OCI-LY7 (cell line): ENCODE measurements at regions not wholly inside any gene's neighbourhood (a gene's known extent, or its start where the extent isn't known, plus 50 kb on each side); places are given as distances from the start of the nearest gene placed in this dataset.

Experiments
- BruUV-seq: library from RNA; stranded (reverse); fragments of 400-500 nt; replicated peaks from 2 replicates; lab custom pipeline; 2021; lab: Mats Ljungman, UMichigan
- CTCF ChIA-PET: fragments of 300-600 bp; sonication (Branson Sonifier 250); formaldehyde crosslinking; loops from one replicate; lab custom pipeline; 2022; ENCODE audit warnings: antibody characterized with exemption; ENCODE audit not compliant: unreplicated experiment; lab: Charles Lee
- POLR2A ChIA-PET: fragments of 300-600 bp; sonication (Branson Sonifier 250); formaldehyde crosslinking; loops from one replicate; lab custom pipeline; 2022; ENCODE audit warnings: antibody characterized with exemption; lab: Charles Lee
- DNase-seq: peaks from one replicate; pipeline ENCODE4 v3.0.0-alpha.2; 2015; ENCODE audit warnings: low spot score
- H2AFZ ChIP-seq: fragments of 200-600 bp; sonication (generic), shearing (Covaris generic); 2 replicates; pipeline ENCODE4 v1.6.1; 2014; ENCODE audit warnings: mild to moderate bottlenecking, antibody characterized with exemption, low read length, moderate library complexity
- H3K27ac ChIP-seq: fragments of 200-600 bp; sonication (generic); 2 replicates; pipeline ENCODE4 v1.5.1; 2014; ENCODE audit warnings: mixed run types, low read depth, mild to moderate bottlenecking, moderate library complexity, low read length, inconsistent platforms; ENCODE audit not compliant: poor library complexity, severe bottlenecking
- H3K36me3 ChIP-seq: fragments of 200-600 bp; sonication (generic); 2 replicates; pipeline ENCODE4 v1.6.1; 2014; ENCODE audit warnings: mild to moderate bottlenecking, antibody characterized with exemption, low read length, moderate library complexity, mixed read lengths; ENCODE audit not compliant: insufficient read depth
- H3K4me1 ChIP-seq: fragments of 200-600 bp; sonication (generic); 2 replicates; pipeline ENCODE4 v1.5.1; 2014; ENCODE audit warnings: mild to moderate bottlenecking, low read length; ENCODE audit not compliant: insufficient read depth, poor library complexity, severe bottlenecking
- H3K4me2 ChIP-seq: fragments of 200-600 bp; sonication (generic); 2 replicates; pipeline ENCODE4 v1.6.1; 2014; ENCODE audit warnings: mild to moderate bottlenecking, low read length
- H3K4me3 ChIP-seq: fragments of 200-600 bp; sonication (generic); 2 replicates; pipeline ENCODE4 v1.5.1; 2014; ENCODE audit warnings: mild to moderate bottlenecking, low read depth, low read length; ENCODE audit not compliant: poor library complexity, severe bottlenecking
- H3K79me2 ChIP-seq: fragments of 200-600 bp; sonication (generic); 2 replicates; pipeline ENCODE4 v1.6.1; 2016; ENCODE audit warnings: low read depth, mild to moderate bottlenecking, low read length, moderate library complexity, mixed read lengths; ENCODE audit not compliant: insufficient read depth
- H3K9me2 ChIP-seq: fragments of 200-600 bp; sonication (generic); 2 replicates; pipeline ENCODE4 v1.6.1; 2016; ENCODE audit warnings: mild to moderate bottlenecking, low read length, mixed read lengths; ENCODE audit not compliant: insufficient read depth
- H3K9me3 ChIP-seq: fragments of 200-600 bp; sonication (generic); 2 replicates; pipeline ENCODE4 v1.6.1; 2014; ENCODE audit warnings: mild to moderate bottlenecking, mixed run types, low read length, mixed read lengths
- H4K20me1 ChIP-seq: fragments of 200-600 bp; sonication (generic); 2 replicates; pipeline ENCODE4 v1.6.1; 2014; ENCODE audit warnings: mild to moderate bottlenecking, antibody characterized with exemption, low read length, moderate library complexity, mixed read lengths; ENCODE audit not compliant: insufficient read depth
- EZH2phosphoT487 ChIP-seq: fragments of 200-600 bp; sonication (generic); IDR thresholded peaks from 2 replicates; pipeline ENCODE4 v1.6.1; 2018; ENCODE audit warnings: low read depth, borderline replicate concordance, mild to moderate bottlenecking, mixed run types, antibody characterized with exemption, low read length, moderate library complexity, mixed read lengths
- intact Hi-C: fragments of 100-400 bp; cut with micrococcal nuclease; formaldehyde crosslinking; loops from one replicate; pipeline ENCODE4 v1.10.0; 2022; ENCODE audit not compliant: unreplicated experiment
- TF ChIP-seq, protein P1 (sequence below): fragments of 200-600 bp; sonication (generic); conservative IDR thresholded peaks from 2 replicates; pipeline ENCODE4 v1.5.1; 2014; ENCODE audit warnings: mild to moderate bottlenecking, antibody characterized with exemption, low read length, moderate library complexity, mixed read lengths

DNA sequence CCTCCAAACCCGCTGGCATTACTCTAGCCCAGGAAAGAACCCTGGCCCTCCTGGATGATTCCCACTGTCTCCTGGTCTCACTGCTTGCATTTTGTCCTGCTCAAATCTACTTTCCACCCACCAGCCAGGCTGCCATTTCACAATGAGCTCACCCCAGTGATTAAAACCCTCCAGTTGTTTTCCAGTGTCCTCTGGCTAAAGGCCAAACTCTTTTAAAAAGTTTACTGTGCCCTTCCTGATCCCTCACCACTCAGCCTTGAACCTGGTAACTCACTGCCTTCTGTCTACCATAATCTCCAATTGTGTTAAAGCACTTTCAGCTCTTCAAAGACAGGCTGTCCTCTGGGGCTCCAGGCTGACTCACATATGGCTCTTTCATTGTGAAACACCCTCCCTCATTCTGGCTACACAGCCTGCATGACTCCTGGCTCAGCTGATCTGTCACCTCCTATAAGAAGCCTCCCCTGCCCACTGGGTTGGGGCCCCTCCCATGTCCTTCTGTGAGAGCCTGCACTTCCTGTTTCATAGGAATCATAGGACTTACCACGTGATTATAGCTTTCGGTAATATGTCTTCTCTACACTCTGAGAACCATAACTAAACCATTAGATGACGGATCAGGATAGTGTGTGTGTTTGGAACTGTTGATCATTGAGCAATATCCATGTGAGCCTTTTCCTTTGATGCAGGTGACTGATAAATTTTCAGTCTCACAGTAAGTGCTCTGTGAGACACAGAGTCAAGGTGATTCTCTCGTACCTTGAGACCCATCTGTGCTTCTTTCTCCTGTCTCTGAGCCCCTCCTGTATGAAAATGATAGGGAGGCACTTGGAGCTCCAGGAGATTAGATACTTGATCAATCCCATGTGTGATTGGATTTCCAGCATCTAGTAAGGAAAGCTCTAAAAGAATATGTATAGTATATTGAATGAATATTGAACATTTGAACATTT is 590.8 kb upstream of the ID2 start:
- Histone ChIP-seq H3K9me2 (no peaks in the 10 kb centered on the region), H4K20me1 (no peaks in the 10 kb centered on the region), H3K4me3 (no peak overlapping the region), H2AFZ (peak overlapping the region; percentile 32; the same call in 1 of the 2 replicates), H3K4me2 (no peak overlapping the region), H3K27ac (no peak overlapping the region), H3K9me3 (no peaks in the 10 kb centered on the region), H3K4me1 (no peaks in the 10 kb centered on the region), H3K79me2 (no peaks in the 10 kb centered on the region), H3K36me3 (no peaks in the 10 kb centered on the region)
- no TSS peak for BruUV-seq
- TF ChIP-seq, protein P1, sequence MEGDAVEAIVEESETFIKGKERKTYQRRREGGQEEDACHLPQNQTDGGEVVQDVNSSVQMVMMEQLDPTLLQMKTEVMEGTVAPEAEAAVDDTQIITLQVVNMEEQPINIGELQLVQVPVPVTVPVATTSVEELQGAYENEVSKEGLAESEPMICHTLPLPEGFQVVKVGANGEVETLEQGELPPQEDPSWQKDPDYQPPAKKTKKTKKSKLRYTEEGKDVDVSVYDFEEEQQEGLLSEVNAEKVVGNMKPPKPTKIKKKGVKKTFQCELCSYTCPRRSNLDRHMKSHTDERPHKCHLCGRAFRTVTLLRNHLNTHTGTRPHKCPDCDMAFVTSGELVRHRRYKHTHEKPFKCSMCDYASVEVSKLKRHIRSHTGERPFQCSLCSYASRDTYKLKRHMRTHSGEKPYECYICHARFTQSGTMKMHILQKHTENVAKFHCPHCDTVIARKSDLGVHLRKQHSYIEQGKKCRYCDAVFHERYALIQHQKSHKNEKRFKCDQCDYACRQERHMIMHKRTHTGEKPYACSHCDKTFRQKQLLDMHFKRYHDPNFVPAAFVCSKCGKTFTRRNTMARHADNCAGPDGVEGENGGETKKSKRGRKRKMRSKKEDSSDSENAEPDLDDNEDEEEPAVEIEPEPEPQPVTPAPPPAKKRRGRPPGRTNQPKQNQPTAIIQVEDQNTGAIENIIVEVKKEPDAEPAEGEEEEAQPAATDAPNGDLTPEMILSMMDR: no peak
- TF ChIP-seq EZH2phosphoT487: no peak
- peak; percentile 21 for DNase-seq
- ChIA-PET CTCF (no interaction called here), POLR2A (no interaction called here)
- intact Hi-C loops: no loop called here

- DNase-seq: no peak
- POLR2A ChIA-PET: no interaction called here
- BruUV-seq: no TSS peak
- Histone ChIP-seq H3K36me3 (no peaks in the 10 kb centered on the region), H3K9me3 (no peaks in the 10 kb centered on the region), H3K9me2 (no peaks in the 10 kb centered on the region), H3K27ac (no peak overlapping the region), H3K4me1 (no peaks in the 10 kb centered on the region), H2AFZ (no peak overlapping the region), H3K4me3 (no peak overlapping the region), H3K4me2 (no peak overlapping the region), H3K79me2 (no peaks in the 10 kb centered on the region), H4K20me1 (no peaks in the 10 kb centered on the region)
- CTCF ChIA-PET: no interaction called here
- TF ChIP-seq, protein P1: no peak
- no peak for TF ChIP-seq EZH2phosphoT487
- intact Hi-C loops: no loop called here
These were observed 587.3 kb upstream of the ID2 start for GRCh38 chr2:8094526-8094925.

- H2AFZ ChIP-seq: no peak overlapping the region
- H3K36me3 ChIP-seq: no peaks in the 10 kb centered on the region
- no peak for DNase-seq
- BruUV-seq: no TSS peak
- no peak overlapping the region for H3K4me3 ChIP-seq
- no peaks in the 10 kb centered on the region for H3K4me1 ChIP-seq
- H3K9me3 ChIP-seq: no peaks in the 10 kb centered on the region
- H3K4me2 ChIP-seq: no peak overlapping the region
- no peaks in the 10 kb centered on the region for H3K79me2 ChIP-seq
- H3K27ac ChIP-seq: no peak overlapping the region
- ChIA-PET CTCF (no interaction called here), POLR2A (interaction anchor here (0.6 kb wide), 1 partner anchor 344 kb away, joined by 3 read pairs; no protein-coding TSS in a partner anchor)
- intact Hi-C loops: no loop called here
- no peak for TF ChIP-seq EZH2phosphoT487
- TF ChIP-seq, protein P1: no peak
- H3K9me2 ChIP-seq: no peaks in the 10 kb centered on the region
- H4K20me1 ChIP-seq: no peaks in the 10 kb centered on the region
These were observed 585.9 kb upstream of the ID2 start for GRCh38 chr2:8095978-8096377.
